ENCODE measurements at regions not wholly inside any gene's neighbourhood (a gene's known extent, or its start where the extent isn't known, plus 50 kb on each side); places are given as distances from the start of the nearest gene placed in this dataset.

DNA sequence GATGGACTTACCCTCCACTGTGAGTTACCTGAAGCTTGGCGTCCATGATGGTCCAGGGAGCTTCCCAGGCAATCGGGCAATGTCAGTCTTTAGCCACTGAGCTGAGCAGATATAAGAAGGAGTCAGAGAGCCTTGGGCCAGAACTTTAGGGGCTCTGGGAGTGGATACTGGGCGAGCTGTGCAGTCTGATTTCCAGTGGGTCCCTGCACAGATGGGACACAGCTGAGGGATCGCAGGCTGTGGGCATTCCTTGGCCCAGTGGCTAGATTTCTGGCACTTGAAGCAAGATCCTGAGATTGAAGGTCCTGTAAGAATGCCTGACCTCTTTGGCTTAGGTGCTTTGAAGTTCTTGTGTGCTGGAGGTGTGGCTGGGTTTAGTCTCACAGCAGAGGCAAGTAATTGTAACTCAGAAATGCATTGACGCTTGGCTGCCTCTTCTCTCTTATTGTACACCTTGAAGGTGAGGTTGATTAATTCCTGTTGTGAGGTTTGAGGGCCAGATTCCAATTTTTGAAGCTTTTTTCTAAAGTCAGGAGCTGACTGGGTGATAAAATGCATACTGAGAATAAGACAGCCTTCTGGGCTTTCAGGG lies 2283.8 kb downstream of the TP53TG3F start:
- TF ChIP-seq ZNF317 (CRISPR knock-in tag; IDR thresholded peaks at IDR 0.05; ENCODE audit: borderline replicate concordance, low read depth) = no peak
- TF ChIP-seq, protein P1, sequence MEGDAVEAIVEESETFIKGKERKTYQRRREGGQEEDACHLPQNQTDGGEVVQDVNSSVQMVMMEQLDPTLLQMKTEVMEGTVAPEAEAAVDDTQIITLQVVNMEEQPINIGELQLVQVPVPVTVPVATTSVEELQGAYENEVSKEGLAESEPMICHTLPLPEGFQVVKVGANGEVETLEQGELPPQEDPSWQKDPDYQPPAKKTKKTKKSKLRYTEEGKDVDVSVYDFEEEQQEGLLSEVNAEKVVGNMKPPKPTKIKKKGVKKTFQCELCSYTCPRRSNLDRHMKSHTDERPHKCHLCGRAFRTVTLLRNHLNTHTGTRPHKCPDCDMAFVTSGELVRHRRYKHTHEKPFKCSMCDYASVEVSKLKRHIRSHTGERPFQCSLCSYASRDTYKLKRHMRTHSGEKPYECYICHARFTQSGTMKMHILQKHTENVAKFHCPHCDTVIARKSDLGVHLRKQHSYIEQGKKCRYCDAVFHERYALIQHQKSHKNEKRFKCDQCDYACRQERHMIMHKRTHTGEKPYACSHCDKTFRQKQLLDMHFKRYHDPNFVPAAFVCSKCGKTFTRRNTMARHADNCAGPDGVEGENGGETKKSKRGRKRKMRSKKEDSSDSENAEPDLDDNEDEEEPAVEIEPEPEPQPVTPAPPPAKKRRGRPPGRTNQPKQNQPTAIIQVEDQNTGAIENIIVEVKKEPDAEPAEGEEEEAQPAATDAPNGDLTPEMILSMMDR (IDR thresholded peaks at IDR 0.05) = no peak
- TF ChIP-seq ZNF263 (CRISPR knock-in tag; IDR thresholded peaks at IDR 0.05; ENCODE audit: low read depth) = no peak
- no peak for TF ChIP-seq TP53 (CRISPR knock-in tag; IDR thresholded peaks at IDR 0.05)
- TF ChIP-seq, protein P2, sequence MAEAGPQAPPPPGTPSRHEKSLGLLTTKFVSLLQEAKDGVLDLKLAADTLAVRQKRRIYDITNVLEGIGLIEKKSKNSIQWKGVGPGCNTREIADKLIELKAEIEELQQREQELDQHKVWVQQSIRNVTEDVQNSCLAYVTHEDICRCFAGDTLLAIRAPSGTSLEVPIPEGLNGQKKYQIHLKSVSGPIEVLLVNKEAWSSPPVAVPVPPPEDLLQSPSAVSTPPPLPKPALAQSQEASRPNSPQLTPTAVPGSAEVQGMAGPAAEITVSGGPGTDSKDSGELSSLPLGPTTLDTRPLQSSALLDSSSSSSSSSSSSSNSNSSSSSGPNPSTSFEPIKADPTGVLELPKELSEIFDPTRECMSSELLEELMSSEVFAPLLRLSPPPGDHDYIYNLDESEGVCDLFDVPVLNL (CRISPR knock-in tag; IDR thresholded peaks at IDR 0.05; ENCODE audit: borderline replicate concordance, low read depth) = no peak
- TF ChIP-seq, protein P3, sequence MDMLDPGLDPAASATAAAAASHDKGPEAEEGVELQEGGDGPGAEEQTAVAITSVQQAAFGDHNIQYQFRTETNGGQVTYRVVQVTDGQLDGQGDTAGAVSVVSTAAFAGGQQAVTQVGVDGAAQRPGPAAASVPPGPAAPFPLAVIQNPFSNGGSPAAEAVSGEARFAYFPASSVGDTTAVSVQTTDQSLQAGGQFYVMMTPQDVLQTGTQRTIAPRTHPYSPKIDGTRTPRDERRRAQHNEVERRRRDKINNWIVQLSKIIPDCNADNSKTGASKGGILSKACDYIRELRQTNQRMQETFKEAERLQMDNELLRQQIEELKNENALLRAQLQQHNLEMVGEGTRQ (CRISPR knock-in tag; IDR thresholded peaks at IDR 0.05) = no peak
- TF ChIP-seq ZNF416 (CRISPR knock-in tag; IDR thresholded peaks at IDR 0.05) = no peak
- TF ChIP-seq, protein P4, sequence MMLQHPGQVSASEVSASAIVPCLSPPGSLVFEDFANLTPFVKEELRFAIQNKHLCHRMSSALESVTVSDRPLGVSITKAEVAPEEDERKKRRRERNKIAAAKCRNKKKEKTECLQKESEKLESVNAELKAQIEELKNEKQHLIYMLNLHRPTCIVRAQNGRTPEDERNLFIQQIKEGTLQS (CRISPR knock-in tag; conservative IDR thresholded peaks at IDR 0.05) = no peak
- TF ChIP-seq, protein P5, sequence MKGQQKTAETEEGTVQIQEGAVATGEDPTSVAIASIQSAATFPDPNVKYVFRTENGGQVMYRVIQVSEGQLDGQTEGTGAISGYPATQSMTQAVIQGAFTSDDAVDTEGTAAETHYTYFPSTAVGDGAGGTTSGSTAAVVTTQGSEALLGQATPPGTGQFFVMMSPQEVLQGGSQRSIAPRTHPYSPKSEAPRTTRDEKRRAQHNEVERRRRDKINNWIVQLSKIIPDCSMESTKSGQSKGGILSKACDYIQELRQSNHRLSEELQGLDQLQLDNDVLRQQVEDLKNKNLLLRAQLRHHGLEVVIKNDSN (CRISPR knock-in tag; IDR thresholded peaks at IDR 0.05) = no peak
- TF ChIP-seq, protein P6, sequence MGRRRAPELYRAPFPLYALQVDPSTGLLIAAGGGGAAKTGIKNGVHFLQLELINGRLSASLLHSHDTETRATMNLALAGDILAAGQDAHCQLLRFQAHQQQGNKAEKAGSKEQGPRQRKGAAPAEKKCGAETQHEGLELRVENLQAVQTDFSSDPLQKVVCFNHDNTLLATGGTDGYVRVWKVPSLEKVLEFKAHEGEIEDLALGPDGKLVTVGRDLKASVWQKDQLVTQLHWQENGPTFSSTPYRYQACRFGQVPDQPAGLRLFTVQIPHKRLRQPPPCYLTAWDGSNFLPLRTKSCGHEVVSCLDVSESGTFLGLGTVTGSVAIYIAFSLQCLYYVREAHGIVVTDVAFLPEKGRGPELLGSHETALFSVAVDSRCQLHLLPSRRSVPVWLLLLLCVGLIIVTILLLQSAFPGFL (CRISPR knock-in tag; IDR thresholded peaks at IDR 0.05; ENCODE audit: borderline replicate concordance) = no peak

Data from WTC11 (cell line).